PC-9 (cell line): ENCODE measurements at regions not wholly inside any gene's neighbourhood (a gene's known extent, or its start where the extent isn't known, plus 50 kb on each side); places are given as distances from the start of the nearest gene placed in this dataset.

Source experiments
- BruUV-seq: library from RNA; stranded (reverse); fragments of 400-500 nt; replicated peaks from 2 replicates; lab custom pipeline; 2021; lab: Mats Ljungman, UMichigan
- CTCF ChIA-PET: fragments of 300-600 bp; sonication (Branson Sonifier 250); formaldehyde crosslinking; loops from one replicate; lab custom pipeline; 2022; ENCODE audit warnings: antibody characterized with exemption; lab: Charles Lee
- POLR2A ChIA-PET: fragments of 300-600 bp; sonication (Branson Sonifier 250); formaldehyde crosslinking; loops from one replicate; lab custom pipeline; 2022; ENCODE audit warnings: antibody characterized with exemption; ENCODE audit not compliant: unreplicated experiment; lab: Charles Lee
- DNase-seq, 2 experiments: peaks; one replicate each; pipeline versions ENCODE4 v3.0.0 to v3.0.0-alpha.2; 2015 to 2022; ENCODE audit warnings: mixed read lengths in 1 of 2
- H2AFZ ChIP-seq: fragments of 200-600 bp; sonication (generic); 2 replicates; pipeline ENCODE4 v1.8.1; 2017; ENCODE audit warnings: antibody characterized with exemption
- H3F3A ChIP-seq: fragments of 200-600 bp; sonication (generic); 2 replicates; pipeline ENCODE4 v1.8.1; 2017; ENCODE audit warnings: antibody characterized with exemption, mild to moderate bottlenecking, low read depth; ENCODE audit not compliant: insufficient read depth
- H3K27ac ChIP-seq: fragments of 200-600 bp; sonication (generic); 2 replicates; pipeline ENCODE4 v1.6.1; 2016; ENCODE audit warnings: mixed run types
- H3K27me3 ChIP-seq: fragments of 200-600 bp; sonication (generic); 2 replicates; pipeline ENCODE4 v1.6.1; 2016; ENCODE audit warnings: low read depth, mixed run types; ENCODE audit not compliant: insufficient read depth
- H3K36me3 ChIP-seq: fragments of 200-600 bp; sonication (generic); 2 replicates; pipeline ENCODE4 v1.6.1; 2016; ENCODE audit warnings: low read depth, mixed run types
- H3K4me1 ChIP-seq: fragments of 200-600 bp; sonication (generic); replicated peaks from 2 replicates; pipeline ENCODE4 v1.6.1; 2016; ENCODE audit warnings: mixed run types; ENCODE audit not compliant: insufficient read depth
- H3K4me2 ChIP-seq: fragments of 200-600 bp; sonication (generic); 2 replicates; pipeline ENCODE4 v1.6.1; 2017; ENCODE audit warnings: mixed run types
- H3K4me3 ChIP-seq: fragments of 200-600 bp; sonication (generic); 2 replicates; pipeline ENCODE4 v1.6.1; 2016; ENCODE audit warnings: mixed run types
- H3K79me2 ChIP-seq: fragments of 200-600 bp; sonication (generic); 2 replicates; pipeline ENCODE4 v1.6.1; 2017; ENCODE audit warnings: low read depth, mixed run types
- H3K9me2 ChIP-seq: fragments of 200-600 bp; sonication (generic); 2 replicates; pipeline ENCODE4 v1.8.1; 2017; ENCODE audit warnings: mild to moderate bottlenecking; ENCODE audit not compliant: insufficient read depth
- H3K9me3 ChIP-seq: fragments of 200-600 bp; sonication (generic); 2 replicates; pipeline ENCODE4 v1.8.1; 2016; ENCODE audit warnings: low read depth; ENCODE audit not compliant: insufficient read depth
- H4K20me1 ChIP-seq: fragments of 200-600 bp; sonication (generic); 2 replicates; pipeline ENCODE4 v1.8.1; 2017; ENCODE audit not compliant: insufficient read depth
- CTCF ChIP-seq: fragments of 200-600 bp; sonication (generic); conservative IDR thresholded peaks from 2 replicates; pipeline ENCODE4 v1.6.1; 2017; ENCODE audit warnings: mixed run types, antibody characterized with exemption, mild to moderate bottlenecking, moderate library complexity
- EZH2 ChIP-seq: fragments of 200-600 bp; sonication (generic); IDR thresholded peaks from 2 replicates; pipeline ENCODE4 v1.8.0; 2017; ENCODE audit warnings: antibody characterized with exemption, low read depth
- intact Hi-C: fragments of 100-400 bp; cut with micrococcal nuclease; formaldehyde crosslinking; loops from one replicate; pipeline ENCODE4 v1.10.0; 2022; ENCODE audit not compliant: unreplicated experiment

- POLR2A ChIA-PET = no interaction called here
- Histone ChIP-seq H3K27ac (no peak overlapping the region), H3K4me1 (no peaks in the 10 kb centered on the region), H3K4me2 (no peak overlapping the region), H3F3A (no peaks in the 10 kb centered on the region), H4K20me1 (no peaks in the 10 kb centered on the region; the same call in 1 of the 2 replicates), H2AFZ (no peak overlapping the region), H3K9me3 (no peaks in the 10 kb centered on the region), H3K79me2 (no peaks in the 10 kb centered on the region), H3K36me3 (no peaks in the 10 kb centered on the region), H3K27me3 (peaks cover 86% of the 10 kb centered on the region), H3K9me2 (no peaks in the 10 kb centered on the region), H3K4me3 (no peak overlapping the region)
- intact Hi-C loops = no loop called here
- no TSS peak for BruUV-seq
- TF ChIP-seq EZH2 (no peak), CTCF (no peak)
- CTCF ChIA-PET = no interaction called here
- DNase-seq = no peak
These were observed 281.3 kb upstream of the IRX4 start for GRCh38 chr5:2163940-2164490.

DNA sequence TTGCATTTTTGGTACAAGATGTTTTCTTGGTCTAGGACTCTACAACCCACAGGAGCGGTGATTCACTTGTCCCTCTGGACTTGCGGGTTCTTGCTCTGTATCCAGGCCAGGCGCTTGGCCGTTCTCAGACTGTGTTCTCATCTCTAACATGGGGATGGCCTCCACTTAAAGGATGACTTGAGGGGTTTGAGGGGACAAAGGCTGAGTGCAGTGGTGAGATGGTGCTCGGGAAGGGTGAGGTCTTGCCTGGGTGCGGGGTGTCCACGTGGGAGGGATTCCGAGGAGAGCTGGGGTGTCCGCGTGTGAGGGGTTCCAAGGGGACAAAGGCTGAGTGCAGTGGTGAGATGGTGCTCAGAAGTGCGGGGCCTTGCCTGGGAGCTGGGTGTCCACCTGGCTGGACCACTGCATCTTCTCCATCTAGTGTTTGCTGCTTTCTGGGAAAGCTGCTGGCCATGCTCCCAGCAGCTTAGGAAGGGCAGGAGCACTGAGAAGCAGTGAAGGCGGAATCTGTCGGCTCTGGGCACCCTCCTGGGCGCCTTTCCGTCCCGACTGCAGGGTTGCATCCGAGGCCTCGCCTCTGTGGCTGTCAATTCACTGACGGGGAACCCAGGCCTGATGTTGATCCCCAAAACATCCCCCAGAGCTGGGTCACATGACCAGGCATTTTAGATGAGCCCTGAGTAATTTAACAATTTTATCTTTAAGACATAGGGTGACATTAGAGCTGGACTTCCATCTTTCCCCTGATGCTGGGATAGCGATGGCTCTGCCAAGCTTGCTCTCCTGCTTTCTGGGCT, 280.5 kb upstream of the IRX4 start:
- TF ChIP-seq CTCF = no peak
- no peak for TF ChIP-seq EZH2

DNA sequence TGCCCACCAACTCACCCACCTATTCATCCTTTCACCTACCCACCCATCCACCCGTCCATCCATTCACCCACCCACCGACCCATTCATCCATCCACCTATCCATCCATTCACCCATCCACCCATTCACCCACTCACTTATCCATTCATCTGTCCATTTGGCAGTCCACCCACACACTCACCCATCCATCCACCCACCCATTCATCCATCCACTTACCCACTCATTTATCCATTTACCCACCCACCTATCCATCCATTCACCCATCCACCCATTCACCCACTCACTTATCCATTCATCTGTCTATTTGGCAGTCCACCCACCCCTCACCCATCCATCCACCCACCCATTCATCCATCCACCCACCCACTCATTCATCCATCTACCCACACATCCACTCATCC, 278.1 kb upstream of the IRX4 start:
- Histone ChIP-seq H2AFZ (no peak overlapping the region), H3K4me2 (no peak overlapping the region), H3K27ac (no peak overlapping the region), H3K79me2 (no peaks in the 10 kb centered on the region), H3K27me3 (peaks cover 86% of the 10 kb centered on the region), H4K20me1 (no peaks in the 10 kb centered on the region; the same call in 1 of the 2 replicates), H3F3A (no peaks in the 10 kb centered on the region), H3K9me3 (no peaks in the 10 kb centered on the region), H3K36me3 (no peaks in the 10 kb centered on the region), H3K4me1 (no peaks in the 10 kb centered on the region), H3K9me2 (no peaks in the 10 kb centered on the region), H3K4me3 (no peak overlapping the region)
- POLR2A ChIA-PET = no interaction called here
- no TSS peak for BruUV-seq
- CTCF ChIA-PET = no interaction called here
- intact Hi-C loops = no loop called here
- no peak for DNase-seq
- no peak for TF ChIP-seq EZH2
- TF ChIP-seq CTCF = no peak

More for the DNA sequence above, 280.5 kb upstream of the IRX4 start:
- H3K27ac ChIP-seq = no peak overlapping the region
- ChIA-PET POLR2A (no interaction called here), CTCF (no interaction called here)
- no peak overlapping the region for H2AFZ ChIP-seq
- H4K20me1 ChIP-seq = no peaks in the 10 kb centered on the region; the same call in 1 of the 2 replicates
- H3K4me1 ChIP-seq = no peaks in the 10 kb centered on the region
- no peaks in the 10 kb centered on the region for H3K79me2 ChIP-seq
- H3K36me3 ChIP-seq = no peaks in the 10 kb centered on the region
- no peaks in the 10 kb centered on the region for H3F3A ChIP-seq
- H3K9me2 ChIP-seq = no peaks in the 10 kb centered on the region
- H3K9me3 ChIP-seq = no peaks in the 10 kb centered on the region
- intact Hi-C loops = no loop called here
- H3K4me3 ChIP-seq = no peak overlapping the region
- DNase-seq = no peak
- no peak overlapping the region for H3K4me2 ChIP-seq
- H3K27me3 ChIP-seq = peaks cover 86% of the 10 kb centered on the region
- BruUV-seq = no TSS peak
